GM23338 (cell line): ENCODE measurements at regions not wholly inside any gene's neighbourhood (a gene's known extent, or its start where the extent isn't known, plus 50 kb on each side); places are given as distances from the start of the nearest gene placed in this dataset.

Experiments
- ATAC-seq: fragments of 200-7000 bp; cut with Tn5 transposase; 3 replicates; pipeline ENCODE4 v1.9.1; 2020
- DNase-seq: peaks from one replicate; pipeline ENCODE4 v3.0.0-alpha.2; 2015; ENCODE audit warnings: low spot score
- H2AFZ ChIP-seq: fragments of 200-600 bp; sonication (generic); 2 replicates; pipeline ENCODE4 v1.8.0; 2016; ENCODE audit warnings: antibody characterized with exemption, mild to moderate bottlenecking, moderate library complexity
- H3F3A ChIP-seq: fragments of 200-600 bp; sonication (generic); replicated peaks from 2 replicates; pipeline ENCODE4 v1.8.0; 2017; ENCODE audit warnings: antibody characterized with exemption, mixed run types, low read depth
- H3K27ac ChIP-seq: fragments of 200-600 bp; sonication (generic); 2 replicates; pipeline ENCODE4 v1.6.1; 2016; ENCODE audit warnings: low read depth
- H3K27me3 ChIP-seq: fragments of 200-600 bp; sonication (generic); 2 replicates; pipeline ENCODE4 v1.8.0; 2016; ENCODE audit warnings: mild to moderate bottlenecking, mixed run types, moderate library complexity; ENCODE audit not compliant: insufficient read depth
- H3K36me3 ChIP-seq: fragments of 200-600 bp; sonication (generic); 2 replicates; pipeline ENCODE4 v1.8.0; 2016; ENCODE audit warnings: mild to moderate bottlenecking; ENCODE audit not compliant: insufficient read depth
- H3K4me1 ChIP-seq: fragments of 200-600 bp; sonication (generic); 2 replicates; pipeline ENCODE4 v1.8.0; 2016; ENCODE audit warnings: mild to moderate bottlenecking, moderate library complexity; ENCODE audit not compliant: insufficient read depth
- H3K4me2 ChIP-seq: fragments of 200-600 bp; sonication (generic); 2 replicates; pipeline ENCODE4 v1.7.1; 2017; ENCODE audit warnings: mixed run types
- H3K4me3 ChIP-seq: fragments of 200-600 bp; sonication (generic); 2 replicates; pipeline ENCODE4 v1.6.1; 2016; ENCODE audit warnings: mixed run types
- H3K79me2 ChIP-seq: fragments of 200-600 bp; sonication (generic); replicated peaks from 2 replicates; pipeline ENCODE4 v1.8.0; 2017; ENCODE audit warnings: mild to moderate bottlenecking; ENCODE audit not compliant: insufficient read depth
- H3K9me2 ChIP-seq: fragments of 200-600 bp; sonication (generic); 2 replicates; pipeline ENCODE4 v1.8.0; 2017; ENCODE audit not compliant: insufficient read depth
- H4K20me1 ChIP-seq: fragments of 200-600 bp; sonication (generic); replicated peaks from 2 replicates; pipeline ENCODE4 v1.8.0; 2017; ENCODE audit warnings: mild to moderate bottlenecking; ENCODE audit not compliant: insufficient read depth
- H3K27ac Mint-ChIP-seq: 2 replicates; pipeline ENCODE4 v1.8.0; 2020; ENCODE audit warnings: inconsistent platforms, mild to moderate bottlenecking, moderate library complexity, mixed read lengths
- H3K27me3 Mint-ChIP-seq: 3 replicates; pipeline ENCODE4 v1.8.0; 2022; ENCODE audit warnings: low read depth, mild to moderate bottlenecking, moderate library complexity, mixed read lengths, inconsistent platforms; ENCODE audit not compliant: insufficient read depth, poor library complexity
- H3K36me3 Mint-ChIP-seq: 3 replicates; pipeline ENCODE4 v1.8.0; 2021; ENCODE audit warnings: low read depth, mild to moderate bottlenecking, inconsistent platforms, moderate library complexity, mixed read lengths
- H3K4me1 Mint-ChIP-seq: 3 replicates; pipeline ENCODE4 v1.8.0; 2020; ENCODE audit warnings: mild to moderate bottlenecking, inconsistent platforms, mixed read lengths
- H3K4me3 Mint-ChIP-seq: 3 replicates; pipeline ENCODE4 v1.8.0; 2021; ENCODE audit warnings: moderate library complexity, mild to moderate bottlenecking, inconsistent platforms, mixed read lengths
- H3K9me3 Mint-ChIP-seq: 3 replicates; pipeline ENCODE4 v1.8.0; 2020; ENCODE audit warnings: moderate library complexity, mild to moderate bottlenecking, inconsistent platforms, mixed read lengths
- EZH2 ChIP-seq: fragments of 200-600 bp; sonication (generic); IDR thresholded peaks from one replicate; pipeline ENCODE4 v1.8.0; 2017; ENCODE audit warnings: antibody characterized with exemption, mild to moderate bottlenecking, low read depth; ENCODE audit not compliant: unreplicated experiment
- ZNF331 ChIP-seq: fragments of 250-450 bp; sonication (Bioruptor Pico); IDR thresholded peaks from 2 replicates; pipeline ENCODE4 v1.5.0; 2020; ENCODE audit warnings: low read depth, mild to moderate bottlenecking, moderate library complexity
- ZNF462 ChIP-seq: fragments of 250-450 bp; sonication (Bioruptor Pico); IDR thresholded peaks from 2 replicates; pipeline ENCODE4 v1.5.0; 2020; ENCODE audit warnings: mild to moderate bottlenecking, moderate library complexity
- TF ChIP-seq, protein P1 (sequence below), 2 experiments: fragments of 200-600 bp in 1 of 2; sonication (generic) in 1 of 2; conservative IDR thresholded peaks; 2 replicates each; pipeline versions ENCODE4 v1.5.1 to v1.6.1; 2016 to 2017; ENCODE audit warnings: antibody characterized with exemption in 2 of 2, low read depth in 2 of 2, mild to moderate bottlenecking in 2 of 2, moderate library complexity in 1 of 2

GRCh38 chr6:1099264-1099663, 212.6 kb upstream of the FOXQ1 start (continued):
- TF ChIP-seq ZNF462 (CRISPR knock-in tag), result no peak

- ATAC-seq, result peak; percentile 59
- no peaks in the 10 kb centered on the region for H3K36me3 Mint-ChIP-seq
Measured at GRCh38 chr6:1096967-1097765, 214.7 kb upstream of the FOXQ1 start.

More at GRCh38 chr6:1096967-1097765, 214.7 kb upstream of the FOXQ1 start:
- peaks cover 36% of the 10 kb centered on the region for H3K27me3 ChIP-seq
- H3K4me3 Mint-ChIP-seq, result no peak overlapping the region
- no peak overlapping the region for H3K4me2 ChIP-seq
- H2AFZ ChIP-seq, result no peak overlapping the region
- H3K4me1 Mint-ChIP-seq, result peaks cover 5% of the 10 kb centered on the region; the same call in 2 of the 3 replicates
- no peak overlapping the region for H3K27ac Mint-ChIP-seq
- H3K4me3 ChIP-seq, result no peak overlapping the region
- H4K20me1 ChIP-seq, result no peaks in the 10 kb centered on the region; the same call in 1 of the 2 replicates
- no peaks in the 10 kb centered on the region for H3K36me3 ChIP-seq
- DNase-seq, result no peak
- no peaks in the 10 kb centered on the region; the same call in 2 of the 3 replicates for H3K9me3 Mint-ChIP-seq
- no peaks in the 10 kb centered on the region; the same call in 1 of the 2 replicates for H3K9me2 ChIP-seq
- H3K27me3 Mint-ChIP-seq, result peaks cover 37% of the 10 kb centered on the region
- H3K27ac ChIP-seq, result no peak overlapping the region
- H3F3A ChIP-seq, result no peaks in the 10 kb centered on the region
- H3K4me1 ChIP-seq, result no peaks in the 10 kb centered on the region
- TF ChIP-seq ZNF331 (CRISPR knock-in tag) (no peak), EZH2 (no peak)
- TF ChIP-seq, protein P1, sequence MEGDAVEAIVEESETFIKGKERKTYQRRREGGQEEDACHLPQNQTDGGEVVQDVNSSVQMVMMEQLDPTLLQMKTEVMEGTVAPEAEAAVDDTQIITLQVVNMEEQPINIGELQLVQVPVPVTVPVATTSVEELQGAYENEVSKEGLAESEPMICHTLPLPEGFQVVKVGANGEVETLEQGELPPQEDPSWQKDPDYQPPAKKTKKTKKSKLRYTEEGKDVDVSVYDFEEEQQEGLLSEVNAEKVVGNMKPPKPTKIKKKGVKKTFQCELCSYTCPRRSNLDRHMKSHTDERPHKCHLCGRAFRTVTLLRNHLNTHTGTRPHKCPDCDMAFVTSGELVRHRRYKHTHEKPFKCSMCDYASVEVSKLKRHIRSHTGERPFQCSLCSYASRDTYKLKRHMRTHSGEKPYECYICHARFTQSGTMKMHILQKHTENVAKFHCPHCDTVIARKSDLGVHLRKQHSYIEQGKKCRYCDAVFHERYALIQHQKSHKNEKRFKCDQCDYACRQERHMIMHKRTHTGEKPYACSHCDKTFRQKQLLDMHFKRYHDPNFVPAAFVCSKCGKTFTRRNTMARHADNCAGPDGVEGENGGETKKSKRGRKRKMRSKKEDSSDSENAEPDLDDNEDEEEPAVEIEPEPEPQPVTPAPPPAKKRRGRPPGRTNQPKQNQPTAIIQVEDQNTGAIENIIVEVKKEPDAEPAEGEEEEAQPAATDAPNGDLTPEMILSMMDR (conservative IDR thresholded peaks at IDR 0.05; ENCODE audit: low read depth in 2 of 2), result peak in 1 of 2 experiments; percentile 11; a peak in 1 of 4 replicates
- H3K79me2 ChIP-seq, result no peaks in the 10 kb centered on the region
